HCT116 (cell line): ENCODE measurements at regions not wholly inside any gene's neighbourhood (a gene's known extent, or its start where the extent isn't known, plus 50 kb on each side); places are given as distances from the start of the nearest gene placed in this dataset.

Source experiments
- ATAC-seq: fragments of 200-7000 bp; cut with Tn5 transposase; 2 replicates; pipeline ENCODE4 v1.9.1; 2020; ENCODE audit warnings: mild to moderate bottlenecking, moderate library complexity
- BruUV-seq: library from RNA; stranded (reverse); fragments of 400-500 nt; replicated peaks from 2 replicates; lab custom pipeline; 2021; lab: Mats Ljungman, UMichigan
- CTCF ChIA-PET: fragments of 300-600 bp; sonication (Branson Sonifier 250); formaldehyde crosslinking; loops from one replicate; lab custom pipeline; 2021; ENCODE audit warnings: antibody characterized with exemption; lab: Charles Lee
- POLR2A ChIA-PET: fragments of 300-600, 350-600 bp; sonication (Branson Sonifier 250); formaldehyde crosslinking; loops from one replicate; lab custom pipeline; 2021; ENCODE audit warnings: antibody characterized with exemption; lab: Charles Lee
- RAD21 ChIA-PET, 2 experiments: fragments of 300-600 bp; sonication (Branson Sonifier 250); formaldehyde crosslinking; loops; one replicate each; lab custom pipeline; 2023; ENCODE audit warnings: low total read pairs in 2 of 2; ENCODE audit not compliant: uncharacterized antibody in 2 of 2, unreplicated experiment in 2 of 2, low non-redundant PET in 1 of 2; lab: Charles Lee
- DNase-seq: peaks from one replicate; pipeline ENCODE4 v3.0.0-alpha.2; 2010; ENCODE audit warnings: low read depth, low spot score
- H2AFZ ChIP-seq: fragments of 200-600 bp; shearing (Covaris generic), sonication (generic); 2 replicates; pipeline ENCODE4 v1.6.1; 2017; ENCODE audit warnings: low read depth, mixed run types, mixed read lengths, antibody characterized with exemption, low read length; ENCODE audit not compliant: poor library complexity, severe bottlenecking
- H3K27ac ChIP-seq: 2 replicates; pipeline ENCODE4 v1.5.1; 2012; ENCODE audit warnings: low read depth, low read length
- H3K27me3 ChIP-seq: fragments of 200-600 bp; sonication (generic); 2 replicates; pipeline ENCODE4 v1.6.1; 2016; ENCODE audit warnings: mixed run types, low read length, mixed read lengths; ENCODE audit not compliant: insufficient read depth
- H3K36me3 ChIP-seq, 2 experiments: fragments of 200-500 bp in 1 of 2; fragments of 200-600 bp in 1 of 2; sonication (Bioruptor generic) in 1 of 2; sonication (generic) in 1 of 2; 2 replicates each; pipeline versions ENCODE4 v1.5.1 to v1.6.1; 2014 to 2016; ENCODE audit warnings: low read length in 2 of 2, inconsistent platforms in 1 of 2, mixed read lengths in 1 of 2, mixed run types in 1 of 2; ENCODE audit not compliant: insufficient read depth in 2 of 2, control insufficient read depth in 1 of 2
- H3K4me1 ChIP-seq, 2 experiments: fragments of 200-600 bp in 1 of 2; sonication (generic) in 1 of 2; 2 replicates each; pipeline versions ENCODE4 v1.5.1 to v1.6.1; 2012 to 2017; ENCODE audit warnings: low read length in 2 of 2, inconsistent platforms in 1 of 2, mild to moderate bottlenecking in 1 of 2, mixed read lengths in 1 of 2, mixed run types in 1 of 2, moderate library complexity in 1 of 2; ENCODE audit not compliant: insufficient read depth in 2 of 2, control insufficient read depth in 1 of 2
- H3K4me2 ChIP-seq: fragments of 200-600 bp; sonication (generic); 2 replicates; pipeline ENCODE4 v1.6.1; 2017; ENCODE audit warnings: mixed run types, low read length, mixed read lengths
- H3K4me3 ChIP-seq, 2 experiments: fragments of 200-600 bp in 1 of 2; sonication (generic) in 1 of 2; replicated peaks in 1 of 2; 2 replicates each; pipeline ENCODE4 v1.5.1; 2011 to 2016; ENCODE audit warnings: low read length in 2 of 2, control low read depth in 1 of 2, low read depth in 1 of 2, mild to moderate bottlenecking in 1 of 2, mixed read lengths in 1 of 2, mixed run types in 1 of 2
- H3K79me2 ChIP-seq: fragments of 200-600 bp; sonication (generic); 2 replicates; pipeline ENCODE4 v1.6.1; 2017; ENCODE audit warnings: mild to moderate bottlenecking, mixed run types, low read length, moderate library complexity, mixed read lengths; ENCODE audit not compliant: insufficient read depth
- H3K9ac ChIP-seq: fragments of 200-600 bp; sonication (generic); 2 replicates; pipeline ENCODE4 v1.6.1; 2016; ENCODE audit warnings: low read length, mixed read lengths
- H3K9me2 ChIP-seq: fragments of 200-600 bp; sonication (generic), shearing (Covaris generic); 2 replicates; pipeline ENCODE4 v1.6.1; 2017; ENCODE audit warnings: mixed run types, mild to moderate bottlenecking, moderate library complexity; ENCODE audit not compliant: insufficient read depth
- H3K9me3 ChIP-seq, 2 experiments: fragments of 200-500 bp in 1 of 2; fragments of 200-600 bp in 1 of 2; sonication (Bioruptor generic) in 1 of 2; sonication (generic) in 1 of 2; 2 replicates each; pipeline ENCODE4 v1.6.1; 2014 to 2017; ENCODE audit warnings: low read length in 2 of 2, mixed read lengths in 2 of 2, inconsistent platforms in 1 of 2, low read depth in 1 of 2, mild to moderate bottlenecking in 1 of 2, mixed run types in 1 of 2, moderate library complexity in 1 of 2; ENCODE audit not compliant: control insufficient read depth in 1 of 2, insufficient read depth in 1 of 2
- H4K20me1 ChIP-seq: fragments of 200-600 bp; sonication (generic), shearing (Covaris generic); 2 replicates; pipeline ENCODE4 v1.6.1; 2017; ENCODE audit warnings: mixed run types, mild to moderate bottlenecking, moderate library complexity; ENCODE audit not compliant: insufficient read depth
- EGR1 ChIP-seq: IDR thresholded peaks from 2 replicates; pipeline ENCODE4 v1.6.1; 2012; ENCODE audit warnings: low read depth
- ELF1 ChIP-seq: IDR thresholded peaks from 2 replicates; pipeline ENCODE4 v1.6.1; 2012; ENCODE audit warnings: low read depth, borderline replicate concordance
- EZH2phosphoT487 ChIP-seq: fragments of 200-600 bp; IDR thresholded peaks from 2 replicates; pipeline ENCODE4 v1.6.1; 2018; ENCODE audit warnings: antibody characterized with exemption, borderline replicate concordance
- FOSL1 ChIP-seq: IDR thresholded peaks from 2 replicates; pipeline ENCODE4 v1.6.1; 2012; ENCODE audit warnings: low read depth
- JUND ChIP-seq: IDR thresholded peaks from 2 replicates; pipeline ENCODE4 v1.6.1; 2012
- POLR2AphosphoS5 ChIP-seq: IDR thresholded peaks from 2 replicates; pipeline ENCODE4 v1.6.1; 2011; ENCODE audit warnings: mild to moderate bottlenecking, low read depth, low read length, moderate library complexity
- RAD21 ChIP-seq: IDR thresholded peaks from 2 replicates; pipeline ENCODE4 v1.6.1; 2012; ENCODE audit warnings: low read depth, mild to moderate bottlenecking
- SRF ChIP-seq: IDR thresholded peaks from 2 replicates; pipeline ENCODE4 v1.6.1; 2012; ENCODE audit warnings: low read depth
- TCF7L2 ChIP-seq: IDR thresholded peaks from 2 replicates; pipeline ENCODE4 v1.7.0; 2011; ENCODE audit warnings: borderline replicate concordance, inconsistent platforms; ENCODE audit not compliant: insufficient read depth, insufficient read length; ENCODE audit errors: extremely low read depth
- ZFX ChIP-seq: fragments of 450-650 bp; IDR thresholded peaks from 2 replicates; pipeline ENCODE4 v1.6.1; 2017
- intact Hi-C: fragments of 100-400 bp; cut with micrococcal nuclease; formaldehyde crosslinking; loops from 2 replicates; pipeline ENCODE4 v1.10.0; 2022
- TF ChIP-seq, protein P1 (sequence below): IDR thresholded peaks from 2 replicates; pipeline ENCODE4 v1.6.1; 2011; ENCODE audit warnings: mild to moderate bottlenecking, low read length, moderate library complexity; ENCODE audit not compliant: insufficient replicate concordance; ENCODE audit errors: extremely low read depth

- ChIA-PET POLR2A (no interaction called here), CTCF (no interaction called here)
- H3K9me2 ChIP-seq, result no peaks in the 10 kb centered on the region
- H3K79me2 ChIP-seq, result no peaks in the 10 kb centered on the region
- BruUV-seq, result no TSS peak
- no peaks in the 10 kb centered on the region for H3K27me3 ChIP-seq
- DNase-seq (no peak), ATAC-seq (no peak)
- H3K4me3 ChIP-seq, result no peak overlapping the region
- H4K20me1 ChIP-seq, result no peaks in the 10 kb centered on the region
- H3K4me2 ChIP-seq, result no peak overlapping the region
- H3K27ac ChIP-seq, result no peak overlapping the region
- H3K9ac ChIP-seq, result no peak overlapping the region
- H3K36me3 ChIP-seq, result no peaks in the 10 kb centered on the region
- TF ChIP-seq FOSL1 (no peak), TCF7L2 (no peak), JUND (no peak), RAD21 (no peak), EGR1 (no peak), SRF (no peak), ZFX (no peak), POLR2AphosphoS5 (no peak)
- TF ChIP-seq, protein P1, sequence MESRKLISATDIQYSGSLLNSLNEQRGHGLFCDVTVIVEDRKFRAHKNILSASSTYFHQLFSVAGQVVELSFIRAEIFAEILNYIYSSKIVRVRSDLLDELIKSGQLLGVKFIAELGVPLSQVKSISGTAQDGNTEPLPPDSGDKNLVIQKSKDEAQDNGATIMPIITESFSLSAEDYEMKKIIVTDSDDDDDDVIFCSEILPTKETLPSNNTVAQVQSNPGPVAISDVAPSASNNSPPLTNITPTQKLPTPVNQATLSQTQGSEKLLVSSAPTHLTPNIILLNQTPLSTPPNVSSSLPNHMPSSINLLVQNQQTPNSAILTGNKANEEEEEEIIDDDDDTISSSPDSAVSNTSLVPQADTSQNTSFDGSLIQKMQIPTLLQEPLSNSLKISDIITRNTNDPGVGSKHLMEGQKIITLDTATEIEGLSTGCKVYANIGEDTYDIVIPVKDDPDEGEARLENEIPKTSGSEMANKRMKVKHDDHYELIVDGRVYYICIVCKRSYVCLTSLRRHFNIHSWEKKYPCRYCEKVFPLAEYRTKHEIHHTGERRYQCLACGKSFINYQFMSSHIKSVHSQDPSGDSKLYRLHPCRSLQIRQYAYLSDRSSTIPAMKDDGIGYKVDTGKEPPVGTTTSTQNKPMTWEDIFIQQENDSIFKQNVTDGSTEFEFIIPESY, result no peak
- TF ChIP-seq, all 23 proteins: peak for 0
- no peaks in the 10 kb centered on the region for H3K4me1 ChIP-seq
- no peaks in the 10 kb centered on the region for H3K9me3 ChIP-seq
- RAD21 ChIA-PET, result no interaction called here
- intact Hi-C loops, result no loop called here
- H2AFZ ChIP-seq, result peak overlapping the region; percentile 71
These were observed 161.9 kb upstream of the GPRIN3 start for GRCh38 chr4:89469516-89469915.

- Histone ChIP-seq H3K36me3 (no peaks in the 10 kb centered on the region), H3K4me3 (no peak overlapping the region), H3K27me3 (no peaks in the 10 kb centered on the region), H3K4me1 (no peaks in the 10 kb centered on the region), H3K9ac (no peak overlapping the region), H3K9me2 (no peaks in the 10 kb centered on the region), H3K79me2 (no peaks in the 10 kb centered on the region), H3K9me3 (no peaks in the 10 kb centered on the region), H3K27ac (no peak overlapping the region), H4K20me1 (no peaks in the 10 kb centered on the region), H2AFZ (no peak overlapping the region), H3K4me2 (no peak overlapping the region)
- CTCF ChIA-PET, result no interaction called here
- no peak for ATAC-seq
- POLR2A ChIA-PET, result no interaction called here
- intact Hi-C loops, result no loop called here
- TF ChIP-seq EZH2phosphoT487 (no peak), FOSL1 (no peak), ELF1 (no peak)
- BruUV-seq, result no TSS peak
- RAD21 ChIA-PET, result no interaction called here
- no peak for DNase-seq
These were observed 161.0 kb upstream of the GPRIN3 start for GRCh38 chr4:89468602-89469001.
